ENCODE measurements at regions not wholly inside any gene's neighbourhood (a gene's known extent, or its start where the extent isn't known, plus 50 kb on each side); places are given as distances from the start of the nearest gene placed in this dataset.

DNA sequence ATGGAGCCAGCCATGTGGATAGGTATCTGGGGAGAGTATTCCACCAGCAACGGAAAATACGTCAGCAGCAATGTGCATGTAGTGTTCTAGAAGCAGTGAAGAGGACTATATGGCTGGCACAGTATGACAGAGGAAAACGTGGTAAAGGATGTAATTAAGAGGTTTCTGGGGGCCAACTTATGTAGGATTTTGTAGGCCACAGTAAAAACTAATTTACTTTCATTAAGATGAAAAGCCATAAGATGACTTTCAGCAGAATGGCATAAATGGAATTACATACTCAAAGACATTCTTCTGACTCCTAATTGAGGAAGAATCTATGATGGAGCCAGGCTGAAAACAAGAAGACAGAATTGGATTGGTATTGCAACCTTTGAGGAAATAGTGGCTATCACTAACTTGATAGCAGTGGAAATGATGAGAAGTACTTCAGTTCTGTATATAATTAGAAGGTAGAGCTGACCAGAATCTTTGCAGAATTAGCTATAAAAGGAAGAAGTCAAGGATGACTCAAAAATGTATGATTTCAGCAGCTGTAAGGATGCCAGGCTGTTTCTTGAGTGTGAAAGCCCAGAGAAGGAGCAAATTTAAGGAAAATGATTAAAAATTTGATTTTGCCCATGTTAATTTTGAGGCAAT, 156.7 kb downstream of the MBL2 start:
- DNase-seq (ENCODE audit: low read depth in 2 of 2) = peak in 1 of 2 donors; percentile 31
- no peak overlapping the region for H3K4me3 ChIP-seq (replicated peaks in 1 of 2; ENCODE audit: low read depth in 2 of 2, low read length in 2 of 2)
- TF ChIP-seq, protein P1, sequence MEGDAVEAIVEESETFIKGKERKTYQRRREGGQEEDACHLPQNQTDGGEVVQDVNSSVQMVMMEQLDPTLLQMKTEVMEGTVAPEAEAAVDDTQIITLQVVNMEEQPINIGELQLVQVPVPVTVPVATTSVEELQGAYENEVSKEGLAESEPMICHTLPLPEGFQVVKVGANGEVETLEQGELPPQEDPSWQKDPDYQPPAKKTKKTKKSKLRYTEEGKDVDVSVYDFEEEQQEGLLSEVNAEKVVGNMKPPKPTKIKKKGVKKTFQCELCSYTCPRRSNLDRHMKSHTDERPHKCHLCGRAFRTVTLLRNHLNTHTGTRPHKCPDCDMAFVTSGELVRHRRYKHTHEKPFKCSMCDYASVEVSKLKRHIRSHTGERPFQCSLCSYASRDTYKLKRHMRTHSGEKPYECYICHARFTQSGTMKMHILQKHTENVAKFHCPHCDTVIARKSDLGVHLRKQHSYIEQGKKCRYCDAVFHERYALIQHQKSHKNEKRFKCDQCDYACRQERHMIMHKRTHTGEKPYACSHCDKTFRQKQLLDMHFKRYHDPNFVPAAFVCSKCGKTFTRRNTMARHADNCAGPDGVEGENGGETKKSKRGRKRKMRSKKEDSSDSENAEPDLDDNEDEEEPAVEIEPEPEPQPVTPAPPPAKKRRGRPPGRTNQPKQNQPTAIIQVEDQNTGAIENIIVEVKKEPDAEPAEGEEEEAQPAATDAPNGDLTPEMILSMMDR (IDR thresholded peaks at IDR 0.05; ENCODE audit: low read depth, low read length) = no peak

DNA sequence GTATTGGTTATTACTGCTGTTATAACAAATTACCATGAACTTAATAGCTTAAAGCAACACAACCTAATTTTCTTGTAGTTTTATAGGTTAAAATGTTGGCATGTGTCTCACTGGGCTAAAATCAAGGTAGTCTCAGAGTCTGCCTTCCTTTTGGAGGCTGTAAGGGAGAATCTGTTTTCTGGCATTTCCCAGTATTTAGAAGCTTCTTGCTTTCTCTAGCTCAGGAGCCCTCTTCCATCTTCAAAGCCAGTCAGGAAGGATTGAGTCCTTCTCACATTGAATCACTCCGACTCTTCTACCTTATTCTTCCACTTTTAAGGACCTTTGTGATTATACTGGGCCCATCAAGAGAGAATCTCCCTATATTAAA, 156.2 kb downstream of the MBL2 start:
- TF ChIP-seq, protein P1 (IDR thresholded peaks at IDR 0.05; ENCODE audit: low read depth, low read length) = no peak
- no peak for DNase-seq (ENCODE audit: low read depth in 2 of 2)
- H3K4me3 ChIP-seq (replicated peaks in 1 of 2; ENCODE audit: low read depth in 2 of 2, low read length in 2 of 2) = no peak overlapping the region

DNA sequence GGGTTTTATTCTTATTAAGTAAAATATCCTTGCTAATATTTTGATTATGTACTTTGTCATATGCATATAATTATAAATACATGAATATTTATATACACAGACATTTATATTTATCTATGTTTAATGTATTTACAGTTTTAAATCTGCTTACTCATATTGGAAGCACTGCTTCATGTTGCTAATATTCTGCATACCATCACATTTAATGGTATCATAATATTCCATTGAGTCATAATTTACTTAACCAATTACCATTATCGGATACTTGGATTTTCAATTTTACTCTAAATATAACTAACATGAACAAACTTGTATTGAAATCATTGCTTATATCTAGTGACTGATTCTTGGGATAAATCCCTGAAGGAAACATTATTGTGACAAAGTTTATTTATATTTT, 155.2 kb downstream of the MBL2 start:
- no peak overlapping the region for H3K4me3 ChIP-seq (replicated peaks in 1 of 2; ENCODE audit: low read depth in 2 of 2, low read length in 2 of 2)
- peak in 1 of 2 donors; percentile 30 for DNase-seq (ENCODE audit: low read depth in 2 of 2)
- TF ChIP-seq, protein P1 (IDR thresholded peaks at IDR 0.05; ENCODE audit: low read depth, low read length) = no peak

DNA sequence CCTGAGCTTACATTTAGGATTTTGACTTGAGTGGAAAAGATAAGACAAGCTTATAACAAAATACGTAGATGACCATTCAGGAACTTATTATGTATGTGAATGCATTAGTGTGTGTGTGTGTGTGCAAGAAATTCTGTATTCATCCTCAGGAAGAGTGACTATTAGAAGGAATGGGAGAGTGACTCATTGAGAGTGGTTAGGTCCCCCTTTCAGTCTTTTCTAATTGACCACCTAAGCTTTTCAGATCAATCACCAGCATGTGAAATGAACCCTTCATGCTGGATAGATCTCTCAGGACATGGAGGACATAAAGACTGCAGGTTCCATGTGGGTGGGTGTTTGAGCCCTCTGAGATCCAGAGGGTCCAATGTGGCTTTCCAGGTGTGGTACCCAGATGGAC, 153.5 kb downstream of the MBL2 start:
- TF ChIP-seq, protein P1 (IDR thresholded peaks at IDR 0.05; ENCODE audit: low read depth, low read length) = no peak
- no peak for DNase-seq (ENCODE audit: low read depth in 2 of 2)
- H3K4me3 ChIP-seq (replicated peaks in 1 of 2; ENCODE audit: low read depth in 2 of 2, low read length in 2 of 2) = no peak overlapping the region

DNA sequence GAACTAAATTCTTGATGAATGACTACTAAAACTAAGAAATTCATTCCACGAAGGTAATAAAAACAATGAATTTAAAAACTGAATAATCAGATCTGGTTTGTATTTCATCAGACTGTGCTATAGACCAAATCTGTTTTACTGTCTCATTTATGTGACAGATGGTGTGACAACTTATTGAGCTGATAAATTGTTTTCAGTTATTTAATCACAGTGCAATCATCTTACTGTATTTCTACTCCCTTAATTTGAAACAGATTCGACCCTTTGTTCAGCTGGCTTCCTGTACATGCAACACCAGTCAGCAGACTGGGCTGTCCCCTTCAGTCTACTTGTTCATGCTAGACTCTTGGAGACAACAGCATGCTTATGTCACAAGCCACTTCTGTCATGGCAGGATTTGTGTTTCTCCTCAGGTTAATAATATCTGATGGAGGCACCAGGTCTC, 150.9 kb downstream of the MBL2 start:
- H3K4me3 ChIP-seq (replicated peaks in 1 of 2; ENCODE audit: low read depth in 2 of 2, low read length in 2 of 2) = no peak overlapping the region
- TF ChIP-seq, protein P1 (IDR thresholded peaks at IDR 0.05; ENCODE audit: low read depth, low read length) = no peak
- peak; percentile 25 to 37 for DNase-seq (ENCODE audit: low read depth in 2 of 2)

DNA sequence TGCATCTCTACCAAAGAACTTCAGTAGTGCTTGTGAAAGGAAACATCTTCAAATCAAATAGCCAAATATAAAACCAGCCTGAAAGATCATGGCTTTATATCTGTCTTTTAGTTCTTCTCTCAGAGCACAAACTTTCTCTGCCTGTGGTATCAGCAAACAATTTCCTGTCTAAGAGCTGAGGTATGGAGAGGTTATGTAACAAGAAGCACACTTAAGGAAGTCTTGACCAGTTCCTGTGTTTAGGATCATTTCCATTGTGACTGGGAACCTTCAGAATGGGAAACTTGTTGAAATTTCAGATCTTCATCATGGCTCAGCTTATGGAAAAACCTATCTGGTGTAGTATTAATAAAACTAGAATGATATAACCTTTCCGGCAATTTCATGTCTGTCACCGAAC, 148.8 kb downstream of the MBL2 start:
- TF ChIP-seq, protein P1 (IDR thresholded peaks at IDR 0.05; ENCODE audit: low read depth, low read length) = no peak
- DNase-seq (ENCODE audit: low read depth in 2 of 2) = peak; percentile 32 to 42
- no peak overlapping the region for H3K4me3 ChIP-seq (replicated peaks in 1 of 2; ENCODE audit: low read depth in 2 of 2, low read length in 2 of 2)

DNA sequence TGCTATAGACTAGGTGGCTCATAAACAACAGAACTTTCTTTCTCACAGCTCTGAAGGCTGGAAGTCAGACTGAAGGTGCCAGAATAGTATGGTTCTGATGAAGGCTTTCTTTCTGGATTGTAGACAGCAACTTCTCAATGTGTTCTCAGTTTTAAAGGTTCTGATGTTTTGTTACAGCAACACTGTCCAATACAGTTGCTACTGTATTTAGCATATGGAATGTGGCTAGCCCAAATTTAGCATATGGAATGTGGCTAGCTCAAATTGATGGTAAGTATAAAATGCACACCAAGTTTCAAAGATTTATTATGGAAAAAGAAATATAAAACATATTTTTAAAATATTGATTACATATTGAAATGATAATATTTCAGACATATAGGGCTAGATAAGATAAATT, 145.3 kb downstream of the MBL2 start:
- no peak overlapping the region for H3K4me3 ChIP-seq (replicated peaks in 1 of 2; ENCODE audit: low read depth in 2 of 2, low read length in 2 of 2)
- DNase-seq (ENCODE audit: low read depth in 2 of 2) = no peak
- TF ChIP-seq, protein P1 (IDR thresholded peaks at IDR 0.05; ENCODE audit: low read depth, low read length) = no peak

Measured in cardiac fibroblast (primary cell).